Inflammatory macrophage treated with lipopolysaccharide for 4 hours (primary cell): ENCODE measurements at regions not wholly inside any gene's neighbourhood (a gene's known extent, or its start where the extent isn't known, plus 50 kb on each side); places are given as distances from the start of the nearest gene placed in this dataset.

Experiments
- DNase-seq: peaks from one replicate; pipeline ENCODE4 v3.0.0-alpha.2; 2020

DNA sequence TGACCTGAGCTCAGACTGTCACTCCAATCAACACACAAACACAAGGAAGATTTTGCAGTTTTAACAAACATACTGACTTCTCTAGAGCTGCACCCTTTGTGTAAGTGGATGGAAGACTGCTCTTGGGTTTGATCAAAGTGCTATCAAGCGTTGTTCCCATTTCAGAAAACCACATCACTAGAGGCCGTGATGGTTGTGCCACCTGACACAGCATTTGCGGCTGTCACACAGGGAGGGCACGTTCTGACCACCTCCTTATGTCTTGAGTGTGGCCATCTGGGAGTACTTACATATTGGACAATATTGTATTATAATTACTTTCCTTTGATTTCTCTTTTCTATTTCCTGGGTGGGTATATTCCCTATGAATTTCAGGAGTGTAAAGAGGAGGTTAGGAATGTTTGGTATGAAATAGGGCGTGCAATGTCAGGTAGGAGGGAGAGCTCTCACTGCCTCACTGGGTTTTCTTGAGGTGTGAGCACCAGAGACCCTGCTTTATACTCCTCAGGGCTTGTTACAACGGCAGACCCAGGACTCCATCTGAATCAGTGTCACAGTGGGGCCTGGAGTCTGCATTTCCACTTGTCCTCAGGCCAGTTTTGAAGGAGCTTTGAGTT lies 74.3 kb downstream of the SYNE3 start:
- no peak for DNase-seq

DNA sequence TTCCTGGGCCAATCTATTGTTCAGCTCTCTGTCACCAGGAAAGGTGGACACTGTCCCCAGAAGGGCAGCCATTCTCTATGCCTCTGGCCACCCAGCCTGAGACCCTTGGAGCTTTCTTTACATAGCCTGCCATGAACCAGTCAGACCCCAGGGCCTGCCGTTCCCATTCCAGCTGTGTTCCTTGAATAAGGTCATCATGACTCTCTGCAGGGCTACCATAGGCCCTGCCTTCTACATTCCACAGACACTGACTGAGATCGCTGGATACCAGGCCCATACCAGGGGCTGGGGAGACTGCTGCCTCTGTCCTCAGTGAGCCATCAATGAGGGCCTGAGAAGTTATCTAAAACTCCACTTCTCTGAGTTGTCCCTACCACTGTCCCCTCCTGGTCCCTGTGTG lies 75.5 kb downstream of the SYNE3 start:
- no peak for DNase-seq

GRCh38 chr14:95440496-95440895 lies 76.0 kb downstream of the SYNE3 start:
- DNase-seq = no peak

- no peak for DNase-seq
These were observed 76.6 kb downstream of the SYNE3 start for GRCh38 chr14:95439881-95440280.

GRCh38 chr14:95437715-95438114 lies 78.7 kb downstream of the SYNE3 start:
- no peak for DNase-seq

DNA sequence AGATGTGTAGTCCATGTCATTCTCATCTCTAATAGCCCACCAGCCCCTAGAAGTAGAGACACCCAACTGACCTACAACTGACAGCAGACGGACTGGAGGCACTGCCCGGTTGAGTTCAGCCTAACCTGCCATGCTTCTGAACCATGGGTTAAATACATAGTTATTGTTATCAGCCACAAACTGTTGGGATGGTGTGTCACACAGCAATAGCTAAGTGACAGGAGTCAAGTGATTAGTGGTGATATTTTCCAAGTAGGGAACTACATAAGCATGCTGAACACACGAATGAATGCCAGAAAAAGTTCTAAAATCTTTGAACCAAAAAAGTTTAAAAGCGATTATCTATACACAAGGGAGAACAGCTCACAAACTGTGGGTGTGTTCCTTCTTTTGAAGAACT lies 80.1 kb downstream of the SYNE3 start:
- no peak for DNase-seq

DNA sequence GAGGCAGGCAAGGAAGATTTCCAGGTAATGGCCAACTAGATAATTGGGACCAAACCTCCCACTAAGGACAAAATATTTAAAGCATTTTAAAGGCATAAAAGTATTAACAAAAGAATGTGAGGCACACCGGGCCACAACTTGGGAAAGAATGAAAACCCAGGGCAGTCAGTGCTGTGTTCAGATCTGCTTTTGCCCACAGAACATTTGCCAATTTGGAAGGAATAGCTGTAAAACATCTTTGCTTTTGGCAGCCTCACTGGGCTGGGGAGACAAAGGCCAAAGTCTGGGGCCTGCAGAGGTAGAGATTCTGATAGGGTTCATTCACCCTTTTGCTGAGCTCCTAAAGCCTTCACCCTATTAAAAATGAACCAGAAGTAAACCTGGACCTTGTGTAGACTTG lies 82.3 kb downstream of the SYNE3 start:
- no peak for DNase-seq

DNA sequence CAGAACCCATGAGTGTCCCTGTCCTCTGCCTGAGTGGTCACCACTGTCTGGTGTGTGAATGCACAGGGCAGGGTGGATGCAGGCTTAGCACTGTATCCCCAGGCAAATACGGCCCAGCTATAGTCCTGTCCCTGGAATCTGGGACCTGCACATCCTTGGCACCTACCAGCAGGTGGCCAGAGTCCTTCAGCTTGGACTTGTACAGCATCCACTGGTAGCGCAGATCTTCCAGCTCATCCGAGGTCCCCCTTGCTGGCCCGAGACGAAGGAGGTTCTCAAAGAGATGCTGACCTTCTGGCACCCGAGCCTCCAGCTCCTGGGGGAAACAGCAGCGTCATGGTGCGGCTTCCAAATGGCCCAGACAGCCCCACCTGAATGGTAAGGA lies 83.4 kb downstream of the SYNE3 start:
- DNase-seq = no peak

- DNase-seq = no peak
These were observed 84.0 kb downstream of the SYNE3 start for GRCh38 chr14:95432144-95433093.

DNA sequence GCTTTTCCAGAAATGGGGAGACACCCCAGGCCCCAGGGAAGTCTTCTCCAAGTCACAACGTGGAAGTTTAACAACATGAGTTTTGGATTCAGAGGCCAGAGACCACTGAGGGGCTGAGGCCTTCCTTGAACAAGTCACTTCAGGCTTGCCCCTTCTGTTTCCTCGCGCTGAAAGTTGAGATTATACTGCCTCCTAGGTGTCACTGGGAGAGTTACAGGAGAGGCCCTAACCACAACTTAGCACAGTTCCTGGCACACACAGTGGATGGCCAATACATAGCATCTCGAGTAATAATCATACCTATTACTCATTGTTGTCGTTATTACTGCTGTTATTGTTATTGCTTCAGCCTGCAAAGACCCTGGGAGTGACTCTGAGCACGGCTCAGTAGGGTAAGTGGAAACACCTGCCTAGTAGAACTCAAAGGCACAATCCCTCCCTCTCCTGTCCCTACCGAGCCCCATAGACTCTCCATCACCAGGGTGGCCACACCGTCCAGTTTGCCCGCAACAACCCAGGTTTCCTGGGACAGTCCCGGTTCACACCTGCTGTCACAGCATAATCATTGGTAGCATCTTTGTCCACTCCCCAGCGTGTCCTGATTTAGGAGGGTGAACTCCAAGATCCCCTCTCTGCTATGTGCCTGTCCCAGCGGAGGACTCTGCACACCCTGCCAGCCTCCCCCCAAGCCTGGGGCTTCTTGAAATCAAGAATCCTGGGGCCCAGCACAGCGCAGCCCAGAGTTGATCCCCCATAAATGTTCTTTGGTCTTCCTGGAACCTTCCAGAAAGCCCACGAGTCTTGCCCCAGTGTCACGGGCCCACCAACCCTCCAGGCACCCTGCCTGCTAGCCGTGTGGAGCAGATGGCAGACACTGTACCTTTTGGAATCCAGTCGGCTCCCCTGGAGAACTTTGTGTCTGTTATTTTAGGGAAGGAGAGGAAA lies 85.0 kb downstream of the SYNE3 start:
- peak; percentile 16 for DNase-seq

DNA sequence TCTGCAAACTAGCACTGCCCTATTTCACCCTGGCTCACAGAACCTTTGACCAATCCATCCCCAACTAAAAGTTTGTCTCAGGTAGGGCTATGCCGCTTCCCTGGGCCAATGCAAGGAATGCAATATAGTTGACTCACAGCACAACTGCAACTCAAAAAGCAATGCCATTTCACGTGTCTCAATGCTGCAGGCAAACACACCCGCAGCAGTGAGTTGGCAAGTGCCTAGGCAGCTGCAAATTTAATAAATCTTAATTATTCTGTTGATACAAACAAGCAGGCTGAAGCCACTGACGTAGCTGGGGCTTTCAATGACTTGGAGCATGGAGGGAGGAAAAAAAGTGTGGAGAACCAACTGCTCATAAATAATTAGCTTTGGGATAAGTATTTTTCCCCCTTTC lies 87.9 kb downstream of the SYNE3 start:
- DNase-seq = no peak

DNA sequence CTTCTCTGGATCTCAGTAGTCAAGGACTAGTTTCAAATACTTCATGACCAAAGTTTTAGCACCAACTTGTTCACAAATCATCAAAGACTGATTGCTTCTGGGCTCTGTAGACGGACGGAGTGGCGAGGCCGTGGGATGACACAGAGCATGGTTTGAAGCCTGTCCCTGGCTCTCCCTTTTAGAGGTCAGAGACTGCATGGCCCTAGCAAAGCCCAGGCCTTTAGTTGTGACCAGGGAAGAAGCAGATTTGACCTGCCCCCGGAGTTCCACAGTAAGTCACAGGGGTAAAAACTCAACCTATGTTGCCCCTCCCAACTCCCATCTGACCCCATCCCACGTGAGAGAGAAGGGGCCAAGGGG lies 90.4 kb downstream of the SYNE3 start:
- DNase-seq = no peak

DNA sequence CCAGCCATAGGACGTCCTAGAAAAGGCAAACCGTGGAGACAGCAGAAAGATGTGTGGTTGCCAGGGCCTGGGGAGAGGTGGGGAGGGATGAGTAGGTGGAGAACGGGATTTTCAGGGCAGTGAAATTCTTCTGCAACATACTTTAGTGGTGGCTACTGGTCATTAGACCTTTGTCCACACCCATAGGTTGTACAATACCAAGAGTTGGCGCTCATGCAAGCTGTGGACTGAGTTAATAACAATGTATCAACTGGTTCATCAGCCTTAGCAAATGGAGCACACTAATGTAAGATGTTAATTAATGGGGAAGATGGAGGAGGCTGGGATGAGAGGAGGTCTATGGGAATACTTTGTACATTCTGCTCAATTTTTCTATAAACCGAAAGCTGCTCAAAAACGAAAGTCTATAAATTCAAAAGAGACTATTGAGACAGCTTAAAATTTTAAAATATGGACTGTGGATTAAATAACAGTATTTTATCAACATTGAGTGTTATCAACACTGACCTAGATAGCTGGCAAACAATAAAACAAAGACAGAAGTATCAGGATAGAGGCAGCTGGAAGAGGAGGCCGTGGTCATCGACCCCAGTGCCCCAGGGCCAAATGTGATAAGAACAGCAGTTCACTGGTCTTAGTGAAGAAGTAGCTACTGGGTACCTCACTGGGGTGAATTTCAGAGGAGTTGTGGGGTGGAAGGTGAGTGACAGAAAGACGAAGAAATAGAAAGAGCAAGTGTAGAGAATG lies 90.9 kb downstream of the SYNE3 start:
- no peak for DNase-seq

GRCh38 chr14:95424529-95424928 lies 91.9 kb downstream of the SYNE3 start:
- no peak for DNase-seq

- DNase-seq = no peak
These were observed 94.7 kb downstream of the SYNE3 start for GRCh38 chr14:95421741-95422140.

DNA sequence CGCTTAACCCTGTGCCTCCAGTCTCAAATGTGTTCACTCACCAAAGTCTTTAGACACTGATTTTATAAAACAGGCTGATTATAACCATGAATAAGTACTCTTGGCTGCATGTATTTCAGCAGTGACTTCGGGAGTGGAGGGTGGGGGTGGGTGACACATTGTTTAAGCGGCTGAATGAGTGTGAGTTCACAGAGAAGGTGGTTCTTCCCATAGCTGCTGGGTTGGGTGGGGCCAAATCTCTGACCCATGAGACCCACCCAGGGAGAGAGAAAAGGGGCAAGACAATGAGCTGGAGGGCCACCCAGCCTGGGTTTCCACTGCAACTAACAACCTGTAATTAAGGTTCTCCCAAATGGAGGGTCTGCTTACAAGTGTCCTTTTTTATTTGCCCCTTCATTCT lies 96.4 kb downstream of the SYNE3 start:
- no peak for DNase-seq

- no peak for DNase-seq
These were observed 96.9 kb downstream of the SYNE3 start for GRCh38 chr14:95419569-95419968.

GRCh38 chr14:95418858-95419257 lies 97.6 kb downstream of the SYNE3 start:
- peak; percentile 2 for DNase-seq

DNA sequence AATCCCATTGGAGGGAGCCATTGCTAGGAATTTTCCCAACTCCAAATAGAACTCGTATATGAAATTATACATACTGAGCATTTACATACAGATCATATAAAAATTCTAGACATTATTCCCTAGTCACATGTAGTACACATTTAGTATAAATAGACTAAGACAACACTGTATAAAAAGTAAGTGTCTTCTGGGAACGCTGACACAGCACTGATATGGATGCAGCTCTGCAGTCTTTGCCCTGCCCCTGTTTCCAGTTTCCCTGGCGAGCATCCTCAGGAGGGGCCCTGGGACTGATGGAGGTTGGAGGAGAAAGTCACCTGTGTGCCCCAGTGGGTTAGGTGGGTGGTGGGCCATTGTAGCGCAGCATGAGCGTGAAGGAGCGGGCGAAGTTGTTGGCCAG lies 97.8 kb upstream of the CLMN start:
- no peak for DNase-seq

- DNase-seq = no peak
These were observed 96.3 kb upstream of the CLMN start for GRCh38 chr14:95415993-95416392.

DNA sequence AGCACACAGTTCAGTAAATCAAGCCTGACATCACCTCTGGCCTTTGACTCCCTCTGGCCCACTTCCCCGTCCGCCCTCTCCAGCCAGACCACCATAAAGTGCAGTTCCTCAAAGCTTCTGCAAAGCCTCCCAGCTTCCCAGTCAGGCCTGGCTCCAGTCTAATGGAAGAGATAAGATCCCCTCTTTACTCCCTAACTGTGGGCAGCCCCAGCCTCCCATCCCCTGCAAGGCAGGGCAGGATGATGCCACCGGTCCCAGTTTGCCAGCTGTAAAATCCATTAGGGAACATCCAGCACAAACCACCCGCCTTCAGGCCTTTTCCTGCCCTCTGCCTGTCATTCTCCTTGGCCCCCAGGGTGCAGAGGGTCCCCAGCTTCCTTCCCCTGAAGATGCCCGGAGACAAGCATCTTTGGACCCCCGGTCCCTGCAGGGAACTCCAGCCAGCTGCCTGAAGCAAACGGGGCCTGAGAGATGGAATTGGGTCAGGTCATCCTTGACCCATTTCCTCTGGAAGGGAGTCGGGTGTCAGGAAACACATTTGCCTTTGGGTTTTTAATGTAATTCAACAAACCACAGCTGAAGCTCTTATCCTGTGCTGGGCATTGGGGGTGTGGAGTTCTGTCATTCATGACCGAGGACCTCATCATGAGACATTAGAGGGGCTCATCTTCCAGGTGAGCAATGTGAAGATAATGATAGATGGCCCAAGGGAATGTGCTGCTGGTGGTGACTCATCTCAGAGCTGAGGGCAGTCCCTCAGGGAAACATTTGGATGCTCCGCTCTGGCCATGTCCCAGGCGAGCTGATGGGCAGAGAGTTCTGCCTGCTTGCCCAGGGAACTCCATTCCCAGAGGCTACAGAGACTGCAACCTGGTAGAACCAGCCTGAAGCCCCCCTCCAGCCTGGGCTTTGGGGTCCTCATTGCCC lies 93.8 kb upstream of the CLMN start:
- DNase-seq = no peak

- no peak for DNase-seq
These were observed 91.1 kb upstream of the CLMN start for GRCh38 chr14:95410838-95411237.
